ENCODE measurements at regions not wholly inside any gene's neighbourhood (a gene's known extent, or its start where the extent isn't known, plus 50 kb on each side); places are given as distances from the start of the nearest gene placed in this dataset.
A peak's percentile ranks its signal among the peaks of the same experiment; 100 is the strongest.

GRCh38 chr4:41391271-41391670 lies 134.5 kb downstream of the UCHL1 start:
- no peak for DNase-seq

GRCh38 chr4:41394481-41394894 lies 137.8 kb downstream of the UCHL1 start:
- no peak for DNase-seq

- DNase-seq = no peak
Measured at GRCh38 chr4:41396214-41396613, 139.5 kb downstream of the UCHL1 start.

GRCh38 chr4:41396869-41397268 lies 140.1 kb downstream of the UCHL1 start:
- no peak for DNase-seq

GRCh38 chr4:41399231-41399630 lies 138.7 kb upstream of the LIMCH1 start:
- no peak for DNase-seq

GRCh38 chr4:41400296-41400695 lies 137.7 kb upstream of the LIMCH1 start:
- DNase-seq = no peak

GRCh38 chr4:41405464-41406112 lies 132.4 kb upstream of the LIMCH1 start:
- no peak for DNase-seq

GRCh38 chr4:41406113-41406516 lies 131.8 kb upstream of the LIMCH1 start:
- DNase-seq = no peak

GRCh38 chr4:41408150-41408549 lies 129.8 kb upstream of the LIMCH1 start:
- DNase-seq = no peak

GRCh38 chr4:41408859-41409593 lies 128.9 kb upstream of the LIMCH1 start:
- no peak for DNase-seq

GRCh38 chr4:41409594-41409895 lies 128.4 kb upstream of the LIMCH1 start:
- no peak for DNase-seq

- DNase-seq = no peak
Measured at GRCh38 chr4:41410049-41410448, 127.9 kb upstream of the LIMCH1 start.

GRCh38 chr4:41413670-41414411 lies 124.1 kb upstream of the LIMCH1 start:
- peak; percentile 61 to 71 for DNase-seq

GRCh38 chr4:41414412-41414779 lies 123.6 kb upstream of the LIMCH1 start:
- peak in 1 of 2 experiments; percentile 11 for DNase-seq

- DNase-seq = no peak
Measured at GRCh38 chr4:41418444-41418843, 119.5 kb upstream of the LIMCH1 start.

GRCh38 chr4:41420541-41420940 lies 117.4 kb upstream of the LIMCH1 start:
- DNase-seq = no peak

- no peak for DNase-seq
Measured at GRCh38 chr4:41423117-41423516, 114.8 kb upstream of the LIMCH1 start.

GRCh38 chr4:41424522-41424921 lies 113.4 kb upstream of the LIMCH1 start:
- DNase-seq = no peak

GRCh38 chr4:41425650-41426049 lies 112.3 kb upstream of the LIMCH1 start:
- DNase-seq = no peak

- DNase-seq = no peak
Measured at GRCh38 chr4:41426539-41426938, 111.4 kb upstream of the LIMCH1 start.

GRCh38 chr4:41427306-41427882 lies 110.6 kb upstream of the LIMCH1 start:
- no peak for DNase-seq

GRCh38 chr4:41427931-41428600 lies 109.9 kb upstream of the LIMCH1 start:
- peak; percentile 83 to 92 for DNase-seq

GRCh38 chr4:41428601-41429279 lies 109.2 kb upstream of the LIMCH1 start:
- DNase-seq = peak; percentile 83 to 94
